Upper lobe of left lung (tissue), 6 donors: ENCODE measurements at regions not wholly inside any gene's neighbourhood (a gene's known extent, or its start where the extent isn't known, plus 50 kb on each side); places are given as distances from the start of the nearest gene placed in this dataset.
A peak's percentile ranks its signal among the peaks of the same experiment; 100 is the strongest.
"Not testable (repeated sequence)": the region's sequence is repeated elsewhere in the genome, so short reads cannot be mapped to it uniquely, and the experiment has no call there.

Source experiments
- ATAC-seq, 2 donors: fragments of 200-7000 bp; cut with Tn5 transposase; one replicate each; pipeline ENCODE4 v1.9.1; 2022; ENCODE audit warnings: mild to moderate bottlenecking in 2 of 2, moderate library complexity in 2 of 2; ENCODE audit not compliant: low FRiP score in 2 of 2
- DNase-seq, 2 donors: peaks; one replicate each; pipeline ENCODE4 v3.0.0-alpha.2; 2019 to 2020
- H3K27ac ChIP-seq, 4 donors: fragments of 200-600 bp; sonication (generic); one replicate each; pipeline ENCODE4 v1.5.1; 2016 to 2019
- H3K27me3 ChIP-seq, 4 donors: fragments of 200-600 bp; sonication (generic); one replicate each; pipeline ENCODE4 v1.5.1; 2017 to 2019
- H3K36me3 ChIP-seq, 4 donors: fragments of 200-600 bp; sonication (generic); one replicate each; pipeline ENCODE4 v1.5.1; 2016 to 2019
- H3K4me1 ChIP-seq, 4 donors: fragments of 200-600 bp; sonication (generic); one replicate each; pipeline ENCODE4 v1.5.1; 2018 to 2019
- H3K4me3 ChIP-seq, 4 donors: fragments of 200-600 bp; sonication (generic); one replicate each; pipeline ENCODE4 v1.5.1; 2017 to 2019; ENCODE audit warnings: mild to moderate bottlenecking in 2 of 4, moderate library complexity in 1 of 4
- H3K9me3 ChIP-seq, 4 donors: fragments of 200-600 bp; sonication (generic); one replicate each; pipeline ENCODE4 v1.5.1; 2018 to 2019
- EP300 ChIP-seq, 4 donors: sonication (generic); formaldehyde crosslinking; IDR thresholded peaks; one replicate each; pipeline ENCODE4 v1.5.1; 2017; ENCODE audit warnings: antibody characterized with exemption in 4 of 4, control low read depth in 2 of 4
- POLR2A ChIP-seq, 4 donors: fragments of 450-650 bp; IDR thresholded peaks; one replicate each; pipeline ENCODE4 v1.5.1; 2016 to 2017; ENCODE audit warnings: antibody characterized with exemption in 4 of 4, mild to moderate bottlenecking in 2 of 4
- POLR2AphosphoS5 ChIP-seq, 2 donors: sonication (generic); formaldehyde crosslinking; IDR thresholded peaks; one replicate each; pipeline ENCODE4 v1.5.1; 2017; ENCODE audit warnings: antibody characterized with exemption in 2 of 2
- WGBS, 2 donors: methylation state at CpG; one replicate each; pipeline ENCODE4 v1.1.5; 2017 to 2018; 5-methylcytosine and 5-hydroxymethylcytosine counted together
- TF ChIP-seq, protein P1 (sequence below), 6 experiments: fragments of 450-650 bp in 4 of 6; fragments of 200-600 bp in 2 of 6; sonication (generic) in 2 of 6; IDR thresholded peaks; one replicate each; pipeline ENCODE4 v1.5.1; 2016 to 2019; ENCODE audit warnings: antibody characterized with exemption in 6 of 6
- donor health status: DM: no; HTN: no; CAD: no; lungs with moderate emphysema.
- donor health status: DM: no; HTN: yes; CAD: no; lungs with severe emphysema.

DNA sequence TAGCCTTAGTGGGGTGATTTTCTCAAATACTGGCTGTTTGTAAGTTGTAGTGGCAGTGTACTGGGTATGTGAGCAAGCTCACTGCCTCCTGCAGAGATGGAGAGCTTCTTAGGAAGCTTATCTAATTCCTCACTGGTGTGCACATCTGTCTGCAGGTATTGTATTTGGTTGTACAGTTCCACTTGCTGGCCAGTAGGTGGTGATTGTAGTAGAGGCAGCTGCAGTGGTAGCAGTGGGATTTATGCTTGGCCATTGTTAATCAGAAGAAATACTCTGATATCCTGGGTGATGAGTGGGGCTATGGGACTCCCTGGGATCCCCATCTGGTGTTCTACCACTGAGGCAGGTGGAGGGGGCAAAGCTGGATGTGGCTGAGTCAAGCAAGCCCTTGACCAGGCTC lies 276.1 kb upstream of the SPAG17 start:
- no peaks in the 10 kb centered on the region for H3K36me3 ChIP-seq
- no peak for TF ChIP-seq EP300 (IDR thresholded peaks at IDR 0.05)
- TF ChIP-seq, protein P1, sequence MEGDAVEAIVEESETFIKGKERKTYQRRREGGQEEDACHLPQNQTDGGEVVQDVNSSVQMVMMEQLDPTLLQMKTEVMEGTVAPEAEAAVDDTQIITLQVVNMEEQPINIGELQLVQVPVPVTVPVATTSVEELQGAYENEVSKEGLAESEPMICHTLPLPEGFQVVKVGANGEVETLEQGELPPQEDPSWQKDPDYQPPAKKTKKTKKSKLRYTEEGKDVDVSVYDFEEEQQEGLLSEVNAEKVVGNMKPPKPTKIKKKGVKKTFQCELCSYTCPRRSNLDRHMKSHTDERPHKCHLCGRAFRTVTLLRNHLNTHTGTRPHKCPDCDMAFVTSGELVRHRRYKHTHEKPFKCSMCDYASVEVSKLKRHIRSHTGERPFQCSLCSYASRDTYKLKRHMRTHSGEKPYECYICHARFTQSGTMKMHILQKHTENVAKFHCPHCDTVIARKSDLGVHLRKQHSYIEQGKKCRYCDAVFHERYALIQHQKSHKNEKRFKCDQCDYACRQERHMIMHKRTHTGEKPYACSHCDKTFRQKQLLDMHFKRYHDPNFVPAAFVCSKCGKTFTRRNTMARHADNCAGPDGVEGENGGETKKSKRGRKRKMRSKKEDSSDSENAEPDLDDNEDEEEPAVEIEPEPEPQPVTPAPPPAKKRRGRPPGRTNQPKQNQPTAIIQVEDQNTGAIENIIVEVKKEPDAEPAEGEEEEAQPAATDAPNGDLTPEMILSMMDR (IDR thresholded peaks at IDR 0.05) = peak in 1 of 6 experiments; percentile 24
- no peaks in the 10 kb centered on the region for H3K27me3 ChIP-seq
- DNase-seq = no peak
- ATAC-seq = no peak
- no peak overlapping the region for H3K4me3 ChIP-seq
- peaks cover 0 to 9% (median 3%) of the 10 kb centered on the region in 4 donors for H3K9me3 ChIP-seq
- H3K4me1 ChIP-seq = no peaks in the 10 kb centered on the region
- H3K27ac ChIP-seq = no peak overlapping the region

DNA sequence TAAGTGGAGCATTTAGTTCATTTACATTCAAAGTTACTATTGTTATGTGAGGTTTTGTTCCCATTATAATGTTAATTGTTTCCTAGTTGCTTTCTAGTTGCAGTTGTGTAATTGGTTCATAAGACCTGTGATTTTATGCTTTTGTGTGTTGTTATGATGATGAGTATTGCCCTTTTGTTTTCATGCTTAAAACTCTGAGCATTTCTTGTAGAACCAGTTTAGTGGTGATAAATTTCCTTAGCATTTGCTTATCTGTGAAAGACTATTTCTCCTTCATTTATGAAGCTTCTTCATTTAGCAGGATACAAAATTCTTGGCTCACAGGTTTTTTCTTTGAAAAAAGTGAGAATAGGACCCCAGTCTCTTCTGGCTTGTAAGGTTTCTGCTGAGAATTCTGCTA lies 274.8 kb upstream of the SPAG17 start:
- Histone ChIP-seq H3K27me3 (no peaks in the 10 kb centered on the region), H3K27ac (no peak overlapping the region), H3K36me3 (no peaks in the 10 kb centered on the region), H3K9me3 (peaks cover 0 to 9% (median 3%) of the 10 kb centered on the region in 4 donors), H3K4me1 (no peaks in the 10 kb centered on the region), H3K4me3 (no peak overlapping the region)
- ATAC-seq = no peak
- no peak for DNase-seq
- no peak for TF ChIP-seq POLR2A (IDR thresholded peaks at IDR 0.05)
- no peak for TF ChIP-seq POLR2AphosphoS5 (IDR thresholded peaks at IDR 0.05)
- no peak for TF ChIP-seq EP300 (IDR thresholded peaks at IDR 0.05)
- TF ChIP-seq, protein P1 (IDR thresholded peaks at IDR 0.05) = no peak

DNA sequence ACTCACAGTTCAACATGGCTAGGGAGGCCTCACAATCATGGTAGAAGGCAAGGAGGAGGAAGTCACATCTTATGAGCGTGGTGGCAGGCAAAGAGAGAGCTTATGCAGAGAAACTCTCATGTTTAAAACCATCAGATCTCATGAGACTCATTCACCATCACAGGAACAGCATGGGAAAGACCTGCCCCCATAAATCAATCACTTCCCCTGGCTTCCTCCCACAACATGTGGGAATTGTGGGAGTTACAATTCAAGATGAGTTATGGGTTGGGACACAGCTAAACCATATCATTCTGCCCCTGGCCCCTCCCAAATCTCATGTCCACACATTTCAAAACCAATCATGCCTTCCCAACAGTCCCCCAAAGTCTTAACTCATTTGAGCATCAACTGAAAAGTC lies 268.8 kb upstream of the SPAG17 start:
- H3K27ac ChIP-seq, DNase-seq, H3K36me3 ChIP-seq, H3K9me3 ChIP-seq, ATAC-seq, H3K4me1 ChIP-seq, H3K4me3 ChIP-seq, H3K27me3 ChIP-seq: not testable (repeated sequence)
- WGBS, 2 donors = 61 to 83% methylated on average over 1 of the region's 1 CpG

DNA sequence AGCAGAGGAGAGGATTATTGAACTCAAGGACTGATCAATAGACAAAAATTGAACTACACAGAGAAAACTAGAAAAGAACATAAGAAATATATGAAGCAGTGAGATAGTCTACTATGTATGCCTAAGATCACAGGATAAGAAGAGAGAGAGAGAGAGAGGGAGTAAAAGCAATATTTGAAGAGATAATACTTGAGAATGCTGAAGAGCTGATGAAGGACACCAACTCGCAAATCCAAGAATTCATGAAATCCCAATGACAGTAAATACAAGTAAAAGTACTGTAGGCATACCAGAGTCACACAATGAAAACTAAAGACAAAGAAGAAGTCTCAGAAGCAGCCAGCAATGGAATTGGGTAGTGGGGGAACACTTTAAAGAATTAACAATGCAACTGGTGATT lies 260.1 kb upstream of the SPAG17 start:
- H3K9me3 ChIP-seq = peaks cover 0 to 8% (median 0%) of the 10 kb centered on the region in 4 donors
- no peak for DNase-seq
- TF ChIP-seq, protein P1 (IDR thresholded peaks at IDR 0.05) = no peak
- TF ChIP-seq EP300 (IDR thresholded peaks at IDR 0.05) (no peak), POLR2AphosphoS5 (IDR thresholded peaks at IDR 0.05) (no peak), POLR2A (IDR thresholded peaks at IDR 0.05) (no peak)
- no peaks in the 10 kb centered on the region for H3K27me3 ChIP-seq
- no peaks in the 10 kb centered on the region for H3K4me1 ChIP-seq
- no peak overlapping the region for H3K4me3 ChIP-seq
- no peaks in the 10 kb centered on the region for H3K36me3 ChIP-seq
- WGBS, 2 donors = 73 to 82% methylated on average over 1 of the region's 1 CpG
- no peak for ATAC-seq
- no peak overlapping the region for H3K27ac ChIP-seq

DNA sequence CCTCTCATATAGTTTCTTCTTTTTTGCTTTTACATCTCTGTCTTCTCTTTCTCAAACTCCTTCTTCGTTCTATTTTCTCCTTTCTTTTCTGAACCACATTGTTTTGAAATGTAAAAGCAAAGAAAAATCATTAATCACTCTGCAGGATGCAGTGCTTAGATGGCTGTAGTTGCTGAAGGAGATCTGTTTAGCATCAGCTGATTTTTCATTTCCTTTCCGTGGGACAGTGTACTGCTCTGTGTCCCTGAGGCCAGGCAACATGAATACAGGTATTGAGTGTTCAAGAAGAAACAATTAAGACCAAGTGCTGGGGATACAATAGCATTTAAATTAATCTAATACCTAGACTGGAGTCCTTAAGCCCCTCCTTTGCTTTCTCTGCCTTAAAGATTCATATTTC lies 257.2 kb upstream of the SPAG17 start:
- ATAC-seq = no peak
- H3K27me3 ChIP-seq = no peaks in the 10 kb centered on the region
- H3K36me3 ChIP-seq = no peaks in the 10 kb centered on the region
- no peaks in the 10 kb centered on the region for H3K4me1 ChIP-seq
- no peak overlapping the region for H3K27ac ChIP-seq
- TF ChIP-seq POLR2A (IDR thresholded peaks at IDR 0.05) (no peak), EP300 (IDR thresholded peaks at IDR 0.05) (no peak)
- no peak overlapping the region for H3K4me3 ChIP-seq
- no peak for DNase-seq
- WGBS, 2 donors = 18 to 22% methylated on average over 2 of the region's 2 CpGs
- no peaks in the 10 kb centered on the region for H3K9me3 ChIP-seq

DNA sequence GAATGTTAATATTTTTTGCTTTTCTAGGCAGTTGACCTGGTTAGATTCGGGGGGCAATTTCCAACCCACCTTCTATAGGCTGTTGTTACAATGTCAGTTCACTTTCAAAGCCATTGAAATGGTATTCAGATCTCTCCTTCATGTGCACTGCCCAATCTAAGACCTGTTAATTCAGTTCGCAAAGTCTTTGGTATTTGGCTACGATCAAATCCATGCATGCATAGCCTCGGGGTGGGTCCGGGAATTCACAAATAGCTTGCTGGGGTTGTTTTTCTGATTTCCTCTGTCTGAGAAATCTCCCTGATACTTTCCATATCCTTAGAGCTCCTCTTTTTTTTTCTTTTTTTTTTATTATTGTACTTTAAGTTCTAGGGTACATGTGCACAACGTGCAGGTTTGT lies 252.6 kb upstream of the SPAG17 start:
- Histone ChIP-seq H3K27ac (no peak overlapping the region), H3K27me3 (no peaks in the 10 kb centered on the region), H3K4me3 (no peak overlapping the region), H3K9me3 (no peaks in the 10 kb centered on the region), H3K36me3 (no peaks in the 10 kb centered on the region), H3K4me1 (no peaks in the 10 kb centered on the region)
- 87 to 94% methylated on average over 6 of the region's 6 CpGs for WGBS, 2 donors
- DNase-seq (no peak), ATAC-seq (no peak)
- no peak for TF ChIP-seq POLR2AphosphoS5 (IDR thresholded peaks at IDR 0.05)
- TF ChIP-seq POLR2A (IDR thresholded peaks at IDR 0.05) = no peak
- TF ChIP-seq EP300 (IDR thresholded peaks at IDR 0.05) = no peak
- TF ChIP-seq, protein P1 (IDR thresholded peaks at IDR 0.05) = no peak
